HG02798 (cell line): ENCODE measurements at regions not wholly inside any gene's neighbourhood (a gene's known extent, or its start where the extent isn't known, plus 50 kb on each side); places are given as distances from the start of the nearest gene placed in this dataset.

Experiments
- ATAC-seq: cut with Tn5 transposase; IDR thresholded peaks from one replicate; pipeline ENCODE4 v1.9.1; 2021; ENCODE audit warnings: mild to moderate bottlenecking; ENCODE audit not compliant: unreplicated experiment, poor library complexity

GRCh38 chr15:67892559-67893377 is 52.9 kb upstream of the RNU6-1 start:
- no peak for ATAC-seq

GRCh38 chr15:67895237-67895636 is 55.4 kb upstream of the RNU6-1 start:
- no peak for ATAC-seq

DNA sequence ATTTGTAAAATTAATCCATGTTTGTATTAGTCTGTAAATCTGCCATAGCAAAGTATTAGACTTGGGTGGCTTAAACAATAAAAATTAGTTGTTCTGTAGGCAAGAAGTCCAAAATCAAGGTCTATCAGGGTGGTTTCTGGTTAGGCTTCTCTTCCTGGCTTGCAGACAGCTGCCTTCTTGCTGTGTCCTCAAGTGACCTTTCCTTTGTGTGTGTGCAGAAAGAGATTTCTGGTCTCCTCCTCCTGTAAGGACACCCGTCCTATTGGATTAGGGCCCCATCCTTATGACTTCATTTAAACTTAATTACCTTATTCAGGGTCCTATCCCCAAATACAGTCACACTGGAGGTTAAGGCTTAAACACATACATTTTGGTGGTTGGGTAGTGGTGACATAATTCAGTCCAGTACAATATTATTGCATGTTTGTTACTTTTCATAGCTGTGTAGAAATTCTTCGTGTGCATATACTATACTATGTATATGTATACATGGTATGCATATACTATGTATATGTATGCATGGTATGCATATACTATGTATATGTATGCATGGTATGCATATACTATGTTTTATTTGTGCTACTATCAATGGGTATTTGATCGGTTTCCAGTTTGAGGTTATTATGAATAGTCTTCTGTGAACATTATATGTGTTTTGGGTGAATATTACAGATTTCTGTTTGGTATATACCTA is 57.9 kb upstream of the RNU6-1 start:
- ATAC-seq, result no peak

GRCh38 chr15:67899596-67900283 is 59.9 kb upstream of the RNU6-1 start:
- ATAC-seq, result no peak

GRCh38 chr15:67900621-67901147 is 60.8 kb upstream of the RNU6-1 start:
- ATAC-seq, result no peak

DNA sequence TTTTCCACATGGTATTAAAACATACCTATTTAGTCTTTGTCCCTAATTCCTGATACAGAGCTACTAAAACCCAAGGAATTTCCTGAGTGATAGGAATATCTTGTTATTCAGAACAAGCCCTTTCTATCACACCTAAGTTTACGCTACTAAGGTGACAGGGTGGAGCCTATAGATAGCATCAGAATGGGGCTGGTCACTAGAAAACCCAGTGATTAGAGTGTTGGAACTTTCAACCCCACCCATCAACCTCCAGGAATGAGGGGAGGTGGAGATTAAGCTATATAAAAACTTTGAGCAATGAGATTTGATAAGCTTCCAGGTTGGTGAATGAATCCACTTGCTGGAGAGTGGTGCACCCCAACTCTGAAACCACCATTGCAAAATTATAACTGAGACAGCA is 62.1 kb upstream of the RNU6-1 start:
- no peak for ATAC-seq

- ATAC-seq, result no peak
Observed at GRCh38 chr15:67902579-67903009, 62.7 kb upstream of the RNU6-1 start.

DNA sequence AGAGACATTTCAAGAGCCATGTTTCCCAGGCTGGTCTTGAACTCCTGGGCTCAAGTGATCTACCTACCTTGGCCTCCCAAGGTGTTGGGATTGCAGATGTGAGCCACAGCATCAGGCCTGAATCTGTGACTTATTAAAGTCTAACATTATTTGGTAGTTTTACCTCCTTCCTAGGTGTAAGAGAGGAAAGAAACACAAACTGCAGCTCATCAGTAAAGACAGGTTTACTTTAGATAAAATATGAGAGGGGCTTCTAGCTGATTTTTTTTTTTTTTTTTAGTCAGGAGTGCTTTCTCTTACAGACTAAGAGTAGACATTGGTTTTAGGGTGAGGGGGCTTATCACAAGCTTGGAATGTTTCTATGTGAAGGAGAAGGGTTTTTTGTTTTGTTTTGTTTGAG is 63.9 kb upstream of the RNU6-1 start:
- ATAC-seq, result no peak

DNA sequence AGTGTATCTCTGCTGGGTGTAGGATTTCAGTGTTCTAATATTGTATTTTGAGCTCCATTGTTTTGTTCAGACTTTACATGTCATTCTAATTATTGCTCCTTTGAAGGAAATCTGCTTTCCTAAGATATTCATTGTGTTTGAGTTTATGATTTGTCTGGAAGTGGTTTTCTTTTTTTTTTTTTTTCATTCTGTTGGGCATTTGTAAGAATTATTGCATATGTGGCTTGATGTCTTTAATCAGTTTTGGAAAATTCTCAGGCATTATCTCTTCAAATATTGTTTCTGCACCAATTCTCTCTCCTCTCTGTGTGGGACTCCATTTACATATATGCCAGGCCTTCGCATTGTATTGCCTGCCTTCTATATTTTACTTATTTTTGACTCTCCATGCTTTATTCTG is 65.8 kb upstream of the RNU6-1 start:
- no peak for ATAC-seq

DNA sequence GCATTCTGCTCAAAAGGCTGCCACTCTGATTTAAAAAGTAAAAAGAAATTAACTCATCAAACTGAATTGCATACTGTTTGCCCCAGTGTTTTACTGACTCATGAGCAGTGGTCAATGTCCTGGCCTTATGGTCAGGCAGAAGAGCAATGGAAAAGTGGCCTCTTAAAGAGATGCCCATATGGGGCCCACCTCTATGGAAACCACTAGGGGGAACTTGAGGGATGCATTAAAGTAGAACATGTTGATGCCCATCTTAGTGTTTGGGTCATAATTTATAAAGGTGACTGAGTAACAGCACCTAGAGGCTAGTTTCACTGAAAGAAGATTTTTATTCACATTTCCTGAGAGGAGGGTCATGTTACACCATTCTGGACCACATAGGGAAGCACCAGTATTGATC is 66.5 kb upstream of the RNU6-1 start:
- ATAC-seq, result no peak

GRCh38 chr15:67907184-67907723 is 67.4 kb upstream of the RNU6-1 start:
- ATAC-seq, result no peak

GRCh38 chr15:67908756-67909155 is 68.9 kb upstream of the RNU6-1 start:
- ATAC-seq, result no peak

DNA sequence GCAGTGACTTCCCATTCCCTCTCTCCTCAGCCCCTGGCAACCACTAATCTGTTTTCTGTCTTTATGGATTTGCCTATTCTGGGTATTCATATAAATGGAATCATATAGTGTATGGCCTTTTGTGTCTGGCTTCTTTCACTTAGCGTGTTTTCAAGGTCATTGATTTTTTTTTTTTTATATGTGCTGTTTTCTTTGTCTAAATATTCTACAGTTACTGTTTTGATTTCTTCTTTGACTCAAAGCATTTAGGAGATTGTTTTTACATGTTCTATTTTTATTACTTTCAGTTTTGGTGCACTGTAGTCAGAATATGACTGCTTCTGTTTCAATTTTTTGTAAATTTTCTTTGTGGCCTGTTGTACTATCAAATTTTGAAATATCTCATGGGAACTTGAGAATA is 71.9 kb upstream of the RNU6-1 start:
- ATAC-seq, result no peak

DNA sequence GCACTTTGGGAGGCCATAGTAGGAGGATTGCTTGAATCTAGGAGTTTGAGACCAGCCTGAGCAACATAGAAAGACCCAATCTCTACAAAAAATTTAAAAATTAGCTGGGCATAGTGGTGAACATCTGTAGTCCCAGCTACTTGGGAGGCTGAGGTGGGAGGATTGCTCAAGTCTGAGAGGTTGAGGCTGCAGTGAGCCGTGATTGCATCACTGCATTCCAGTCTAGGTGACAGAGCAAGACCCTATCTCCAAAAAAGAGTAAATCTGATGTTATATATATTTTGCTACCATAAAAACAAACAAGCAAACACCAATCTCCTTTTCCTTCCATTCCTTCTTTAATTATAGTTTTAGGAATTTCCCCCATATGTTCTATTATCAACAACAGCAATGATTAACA is 74.2 kb upstream of the RNU6-1 start:
- ATAC-seq, result no peak

- ATAC-seq, result no peak
Observed at GRCh38 chr15:67914537-67915460, 75.0 kb upstream of the RNU6-1 start.

- no peak for ATAC-seq
Observed at GRCh38 chr15:67915461-67916374, 75.9 kb upstream of the RNU6-1 start.

- no peak for ATAC-seq
Observed at GRCh38 chr15:67916565-67916964, 76.7 kb upstream of the RNU6-1 start.

DNA sequence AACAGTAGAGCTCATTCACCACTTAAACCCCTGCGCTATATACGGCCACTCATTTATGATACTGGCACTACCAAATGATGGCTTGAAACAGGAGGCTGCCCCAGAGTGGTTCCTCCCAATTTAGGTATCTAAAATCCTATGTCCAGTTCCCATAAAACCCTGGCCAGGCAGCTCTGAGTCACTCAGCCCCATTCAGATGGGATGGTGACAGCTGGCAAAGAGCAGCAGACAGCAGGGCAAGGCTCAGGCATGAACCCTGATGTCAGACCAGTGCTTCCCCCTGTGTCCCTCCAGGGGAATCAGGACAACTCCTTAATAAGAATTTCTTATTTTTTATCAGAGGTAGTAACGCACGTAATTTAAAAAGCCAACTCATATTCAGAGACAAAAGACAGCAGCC is 77.2 kb upstream of the RNU6-1 start:
- ATAC-seq, result no peak

DNA sequence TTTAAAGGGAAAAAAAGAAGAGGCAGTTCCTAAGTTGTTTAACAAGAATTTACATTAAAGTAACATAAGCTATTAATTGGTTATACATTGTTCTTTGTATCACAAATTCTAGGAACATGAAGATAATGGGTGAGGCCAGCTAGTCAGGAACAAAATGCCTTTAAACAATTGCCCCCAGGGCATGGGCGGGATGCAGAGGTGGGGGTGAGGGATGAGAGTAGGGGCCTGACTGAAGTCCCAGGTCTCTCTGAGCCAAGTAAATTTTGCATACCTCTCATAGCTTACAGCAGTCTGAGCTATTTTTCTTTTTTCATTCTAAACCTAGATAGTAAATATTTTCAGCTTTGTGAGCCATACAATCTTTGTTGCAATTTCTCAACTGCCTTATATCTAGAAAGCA is 77.8 kb upstream of the RNU6-1 start:
- ATAC-seq, result no peak
